LNCAP (cell line): ENCODE measurements at regions not wholly inside any gene's neighbourhood (a gene's known extent, or its start where the extent isn't known, plus 50 kb on each side); places are given as distances from the start of the nearest gene placed in this dataset.

Source experiments
- TF ChIP-seq, protein P1 (sequence below): fragments of 450-650 bp; IDR thresholded peaks from 2 replicates; pipeline ENCODE4 v1.5.1; 2017; ENCODE audit warnings: mild to moderate bottlenecking

DNA sequence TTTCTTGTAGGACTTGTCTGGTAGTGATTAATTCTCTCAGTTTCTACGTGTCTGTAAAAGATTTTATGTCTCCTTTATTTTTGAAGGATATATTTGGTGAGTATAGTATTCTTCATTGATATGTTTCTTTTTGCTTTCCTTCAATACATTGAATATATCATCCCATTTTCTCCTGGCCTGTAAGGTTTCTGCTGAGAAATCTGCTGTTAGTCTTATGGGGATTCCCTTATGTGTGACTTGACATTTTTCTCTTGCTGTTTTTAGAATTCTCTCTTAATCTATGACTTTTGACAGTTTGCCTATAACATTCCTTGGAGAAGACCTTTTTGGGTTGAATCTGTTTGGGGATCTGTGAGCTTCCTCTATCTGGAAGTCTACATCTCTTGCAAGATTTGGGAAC lies 281.0 kb upstream of the MEIS1 start:
- TF ChIP-seq, protein P1, sequence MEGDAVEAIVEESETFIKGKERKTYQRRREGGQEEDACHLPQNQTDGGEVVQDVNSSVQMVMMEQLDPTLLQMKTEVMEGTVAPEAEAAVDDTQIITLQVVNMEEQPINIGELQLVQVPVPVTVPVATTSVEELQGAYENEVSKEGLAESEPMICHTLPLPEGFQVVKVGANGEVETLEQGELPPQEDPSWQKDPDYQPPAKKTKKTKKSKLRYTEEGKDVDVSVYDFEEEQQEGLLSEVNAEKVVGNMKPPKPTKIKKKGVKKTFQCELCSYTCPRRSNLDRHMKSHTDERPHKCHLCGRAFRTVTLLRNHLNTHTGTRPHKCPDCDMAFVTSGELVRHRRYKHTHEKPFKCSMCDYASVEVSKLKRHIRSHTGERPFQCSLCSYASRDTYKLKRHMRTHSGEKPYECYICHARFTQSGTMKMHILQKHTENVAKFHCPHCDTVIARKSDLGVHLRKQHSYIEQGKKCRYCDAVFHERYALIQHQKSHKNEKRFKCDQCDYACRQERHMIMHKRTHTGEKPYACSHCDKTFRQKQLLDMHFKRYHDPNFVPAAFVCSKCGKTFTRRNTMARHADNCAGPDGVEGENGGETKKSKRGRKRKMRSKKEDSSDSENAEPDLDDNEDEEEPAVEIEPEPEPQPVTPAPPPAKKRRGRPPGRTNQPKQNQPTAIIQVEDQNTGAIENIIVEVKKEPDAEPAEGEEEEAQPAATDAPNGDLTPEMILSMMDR: no peak

- TF ChIP-seq, protein P1: no peak
Observed at GRCh38 chr2:66145490-66145889, 289.4 kb upstream of the MEIS1 start.

- TF ChIP-seq, protein P1: no peak
Observed at GRCh38 chr2:66137606-66138130, 297.3 kb upstream of the MEIS1 start.

GRCh38 chr2:66134138-66134701 lies 300.7 kb upstream of the MEIS1 start:
- TF ChIP-seq, protein P1: no peak

DNA sequence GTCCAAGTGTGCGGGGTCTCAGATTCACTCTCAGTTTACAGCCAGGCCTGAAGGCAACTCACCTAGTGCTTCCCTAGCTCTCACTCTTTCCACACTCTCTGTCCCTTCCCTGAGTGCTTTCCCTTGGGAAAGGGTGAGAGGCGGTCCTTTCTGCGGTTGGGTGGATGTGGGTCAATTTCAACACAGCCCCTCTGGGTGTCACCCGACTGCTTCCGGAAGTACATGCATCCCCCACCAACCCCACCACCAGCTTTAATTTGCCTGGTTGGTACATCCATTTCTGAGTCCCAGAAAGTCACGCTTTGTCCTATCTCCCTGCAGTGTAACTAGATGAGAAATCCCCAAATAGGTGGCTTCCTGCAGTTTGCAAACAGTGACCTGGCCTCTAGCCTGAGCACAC lies 307.3 kb upstream of the MEIS1 start:
- TF ChIP-seq, protein P1: no peak

GRCh38 chr2:66127061-66127460 lies 307.9 kb upstream of the MEIS1 start:
- TF ChIP-seq, protein P1: no peak

GRCh38 chr2:66125951-66126350 lies 309.0 kb upstream of the MEIS1 start:
- TF ChIP-seq, protein P1: no peak

- TF ChIP-seq, protein P1: no peak
Observed at GRCh38 chr2:66122516-66122915, 312.4 kb upstream of the MEIS1 start.
